Natural killer cell (primary cell): ENCODE measurements at regions not wholly inside any gene's neighbourhood (a gene's known extent, or its start where the extent isn't known, plus 50 kb on each side); places are given as distances from the start of the nearest gene placed in this dataset.

Experiments
- ATAC-seq, 3 donors: fragments of 150-1000 bp in 2 of 3; fragments of 200-7000 bp in 1 of 3; cut with Tn5 transposase; 1 replicate in 1 of 3; 2 replicates in 2 of 3; pipeline ENCODE4 v1.10.0; 2021; ENCODE audit warnings: mild to moderate bottlenecking in 2 of 3, moderate library complexity in 2 of 3
- DNase-seq, 2 donors: peaks; one replicate each; pipeline versions ENCODE4 v3.0.0 to v3.0.0-alpha.2; 2013 to 2021; ENCODE audit warnings: mixed read lengths in 1 of 2
- H3K27ac ChIP-seq: one replicate; pipeline ENCODE4 v1.5.1; 2013; ENCODE audit warnings: mild to moderate bottlenecking, low read length
- H3K27me3 ChIP-seq: one replicate; pipeline ENCODE4 v1.6.1; 2013; ENCODE audit warnings: low read length; ENCODE audit not compliant: control insufficient read depth, insufficient read depth
- H3K36me3 ChIP-seq: one replicate; pipeline ENCODE4 v1.6.1; 2013; ENCODE audit warnings: low read length; ENCODE audit not compliant: control insufficient read depth, insufficient read depth
- H3K4me1 ChIP-seq: one replicate; pipeline ENCODE4 v1.6.1; 2013; ENCODE audit warnings: low read length; ENCODE audit not compliant: control insufficient read depth, insufficient read depth
- H3K4me3 ChIP-seq: one replicate; pipeline ENCODE4 v1.5.1; 2013; ENCODE audit warnings: low read length
- H3K9me3 ChIP-seq: one replicate; pipeline ENCODE4 v1.6.1; 2013; ENCODE audit warnings: low read length; ENCODE audit not compliant: control insufficient read depth, insufficient read depth
- H3K27ac Mint-ChIP-seq, 2 donors: one replicate each; pipeline ENCODE4 v1.8.0; 2022; ENCODE audit warnings: mild to moderate bottlenecking in 2 of 2, mixed read lengths in 2 of 2, moderate library complexity in 1 of 2
- H3K27me3 Mint-ChIP-seq, 2 donors: one replicate each; pipeline ENCODE4 v1.8.0; 2022; ENCODE audit warnings: low read depth in 2 of 2, mixed read lengths in 2 of 2
- H3K36me3 Mint-ChIP-seq: one replicate; pipeline ENCODE4 v1.8.0; 2022; ENCODE audit warnings: mixed read lengths
- H3K4me1 Mint-ChIP-seq, 2 donors: one replicate each; pipeline ENCODE4 v1.8.0; 2022; ENCODE audit warnings: mixed read lengths in 2 of 2
- H3K4me3 Mint-ChIP-seq: one replicate; pipeline ENCODE4 v1.8.0; 2022; ENCODE audit warnings: mild to moderate bottlenecking, moderate library complexity, mixed read lengths
- H3K9me3 Mint-ChIP-seq, 2 donors: one replicate each; pipeline ENCODE4 v1.8.0; 2022; ENCODE audit warnings: mixed read lengths in 2 of 2
- CTCF ChIP-seq: fragments of 200-600 bp; IDR thresholded peaks from one replicate; pipeline ENCODE4 v1.8.0; 2022; ENCODE audit warnings: antibody characterized with exemption
- WGBS: methylation state at CpG from one replicate; pipeline ENCODE4 v1.1.7; 2013; ENCODE audit warnings: missing lambda C conversion rate; ENCODE audit not compliant: insufficient coverage; 5-methylcytosine and 5-hydroxymethylcytosine counted together
- intact Hi-C: fragments of 100-400 bp; cut with micrococcal nuclease; formaldehyde crosslinking; loops from one replicate; pipeline ENCODE4 v1.14.2; 2022

GRCh38 chr1:209062081-209062620 is 521.4 kb upstream of the CAMK1G start:
- TF ChIP-seq CTCF, result no peak
- peaks cover 3 to 6% of the 10 kb centered on the region in 2 donors for H3K27me3 Mint-ChIP-seq
- Histone ChIP-seq H3K9me3 (no peaks in the 10 kb centered on the region), H3K4me3 (no peak overlapping the region), H3K4me1 (no peaks in the 10 kb centered on the region), H3K27ac (no peak overlapping the region), H3K36me3 (no peaks in the 10 kb centered on the region), H3K27me3 (no peaks in the 10 kb centered on the region)
- no peak overlapping the region for H3K4me3 Mint-ChIP-seq
- 92% methylated on average over 6 of the region's 6 CpGs for WGBS
- peaks cover 0 to 4% of the 10 kb centered on the region in 2 donors for H3K9me3 Mint-ChIP-seq
- intact Hi-C loops, result no loop called here
- DNase-seq, result no peak
- no peaks in the 10 kb centered on the region for H3K4me1 Mint-ChIP-seq
- no peaks in the 10 kb centered on the region for H3K36me3 Mint-ChIP-seq
- no peak overlapping the region for H3K27ac Mint-ChIP-seq
- ATAC-seq, result no peak

GRCh38 chr1:209062863-209063262 is 520.7 kb upstream of the CAMK1G start:
- intact Hi-C loops, result no loop called here
- Mint-ChIP-seq H3K9me3 (peaks cover 0 to 4% of the 10 kb centered on the region in 2 donors), H3K4me1 (no peaks in the 10 kb centered on the region), H3K4me3 (no peak overlapping the region), H3K27me3 (peaks cover 3 to 6% of the 10 kb centered on the region in 2 donors), H3K36me3 (no peaks in the 10 kb centered on the region), H3K27ac (no peak overlapping the region)
- WGBS, result 100% methylated on average over 1 of the region's 1 CpG
- DNase-seq (no peak), ATAC-seq (no peak)
- H3K4me3 ChIP-seq, result no peak overlapping the region
- no peaks in the 10 kb centered on the region for H3K36me3 ChIP-seq
- H3K27me3 ChIP-seq, result no peaks in the 10 kb centered on the region
- no peak for TF ChIP-seq CTCF
- H3K9me3 ChIP-seq, result no peaks in the 10 kb centered on the region
- no peak overlapping the region for H3K27ac ChIP-seq
- no peaks in the 10 kb centered on the region for H3K4me1 ChIP-seq

- ATAC-seq (no peak), DNase-seq (no peak)
- H3K27ac ChIP-seq, result no peak overlapping the region
- intact Hi-C loops, result no loop called here
- Mint-ChIP-seq H3K27ac (no peak overlapping the region), H3K9me3 (peaks cover 0 to 4% of the 10 kb centered on the region in 2 donors), H3K36me3 (no peaks in the 10 kb centered on the region), H3K4me1 (no peaks in the 10 kb centered on the region), H3K27me3 (peaks cover 3 to 6% of the 10 kb centered on the region in 2 donors), H3K4me3 (no peak overlapping the region)
- no peak overlapping the region for H3K4me3 ChIP-seq
- no peaks in the 10 kb centered on the region for H3K9me3 ChIP-seq
- H3K27me3 ChIP-seq, result no peaks in the 10 kb centered on the region
- no peak for TF ChIP-seq CTCF
- no peaks in the 10 kb centered on the region for H3K4me1 ChIP-seq
- 70% methylated on average over 13 of the region's 13 CpGs for WGBS
- no peaks in the 10 kb centered on the region for H3K36me3 ChIP-seq
Observed at GRCh38 chr1:209063767-209064659, 519.5 kb upstream of the CAMK1G start.
